WTC11 (cell line): ENCODE measurements at regions not wholly inside any gene's neighbourhood (a gene's known extent, or its start where the extent isn't known, plus 50 kb on each side); places are given as distances from the start of the nearest gene placed in this dataset.

Source experiments
- ATF2 ChIP-seq: sonication (generic); formaldehyde crosslinking; IDR thresholded peaks from 2 replicates; pipeline ENCODE4 v1.8.1; 2022; ENCODE audit warnings: low read depth, missing genetic modification reagents, borderline replicate concordance
- CTCF ChIP-seq: fragments of 200-600 bp; IDR thresholded peaks from 2 replicates; pipeline ENCODE4 v1.8.0; 2022; ENCODE audit warnings: antibody characterized with exemption
- TP53 ChIP-seq: sonication (generic); formaldehyde crosslinking; IDR thresholded peaks from 2 replicates; pipeline ENCODE4 v1.8.1; 2023; ENCODE audit warnings: mild to moderate bottlenecking, missing genetic modification reagents

GRCh38 chr22:49115197-49115596, 712.5 kb downstream of the BRD1 start:
- TF ChIP-seq CTCF (no peak), TP53 (no peak), ATF2 (no peak)
